ENCODE measurements at regions not wholly inside any gene's neighbourhood (a gene's known extent, or its start where the extent isn't known, plus 50 kb on each side); places are given as distances from the start of the nearest gene placed in this dataset.

- no TSS peak for BruUV-seq (replicated peaks)
- TF ChIP-seq CTCF (IDR thresholded peaks at IDR 0.05; ENCODE audit: unreplicated experiment), result no peak
- H3K27ac Mint-ChIP-seq (ENCODE audit: unreplicated experiment), result peak overlapping the region; percentile 11
Observed at GRCh38 chr4:170672381-170672965, 582.7 kb upstream of the AADAT start.

GRCh38 chr4:170671171-170671570 is 581.4 kb upstream of the AADAT start:
- Mint-ChIP-seq H3K4me1 (ENCODE audit: low read depth, unreplicated experiment) (peaks cover 12% of the 10 kb centered on the region), H3K27ac (ENCODE audit: unreplicated experiment) (no peak overlapping the region), H3K27me3 (ENCODE audit: unreplicated experiment) (no peaks in the 10 kb centered on the region), H3K4me3 (ENCODE audit: low read depth, unreplicated experiment) (no peak overlapping the region), H3K9me3 (ENCODE audit: low read depth, unreplicated experiment) (no peaks in the 10 kb centered on the region), H3K36me3 (ENCODE audit: insufficient read depth, unreplicated experiment) (no peaks in the 10 kb centered on the region)
- BruUV-seq (replicated peaks), result no TSS peak
- no peak for TF ChIP-seq CTCF (IDR thresholded peaks at IDR 0.05; ENCODE audit: unreplicated experiment)
- no peak for DNase-seq
- CTCF ChIA-PET, result no interaction called here
- intact Hi-C loops (cut with micrococcal nuclease; ENCODE audit: unreplicated experiment), result no loop called here

More at GRCh38 chr4:170672381-170672965, 582.7 kb upstream of the AADAT start:
- no peaks in the 10 kb centered on the region for H3K36me3 Mint-ChIP-seq (ENCODE audit: insufficient read depth, unreplicated experiment)
- CTCF ChIA-PET, result no interaction called here
- intact Hi-C loops (cut with micrococcal nuclease; ENCODE audit: unreplicated experiment), result no loop called here
- H3K9me3 Mint-ChIP-seq (ENCODE audit: low read depth, unreplicated experiment), result no peaks in the 10 kb centered on the region
- no peaks in the 10 kb centered on the region for H3K27me3 Mint-ChIP-seq (ENCODE audit: unreplicated experiment)
- no peak overlapping the region for H3K4me3 Mint-ChIP-seq (ENCODE audit: low read depth, unreplicated experiment)
- DNase-seq, result no peak
- peaks cover 12% of the 10 kb centered on the region for H3K4me1 Mint-ChIP-seq (ENCODE audit: low read depth, unreplicated experiment)

- BruUV-seq (replicated peaks), result no TSS peak
- no peaks in the 10 kb centered on the region for H3K36me3 Mint-ChIP-seq (ENCODE audit: insufficient read depth, unreplicated experiment)
- peaks cover 9% of the 10 kb centered on the region for H3K4me1 Mint-ChIP-seq (ENCODE audit: low read depth, unreplicated experiment)
- H3K27me3 Mint-ChIP-seq (ENCODE audit: unreplicated experiment), result no peaks in the 10 kb centered on the region
- intact Hi-C loops (cut with micrococcal nuclease; ENCODE audit: unreplicated experiment), result no loop called here
- no peaks in the 10 kb centered on the region for H3K9me3 Mint-ChIP-seq (ENCODE audit: low read depth, unreplicated experiment)
- TF ChIP-seq CTCF (IDR thresholded peaks at IDR 0.05; ENCODE audit: unreplicated experiment), result no peak
- no peak overlapping the region for H3K27ac Mint-ChIP-seq (ENCODE audit: unreplicated experiment)
- no peak for DNase-seq
- CTCF ChIA-PET, result no interaction called here
- H3K4me3 Mint-ChIP-seq (ENCODE audit: low read depth, unreplicated experiment), result no peak overlapping the region
Observed at GRCh38 chr4:170667814-170668213, 578.1 kb upstream of the AADAT start.

DNA sequence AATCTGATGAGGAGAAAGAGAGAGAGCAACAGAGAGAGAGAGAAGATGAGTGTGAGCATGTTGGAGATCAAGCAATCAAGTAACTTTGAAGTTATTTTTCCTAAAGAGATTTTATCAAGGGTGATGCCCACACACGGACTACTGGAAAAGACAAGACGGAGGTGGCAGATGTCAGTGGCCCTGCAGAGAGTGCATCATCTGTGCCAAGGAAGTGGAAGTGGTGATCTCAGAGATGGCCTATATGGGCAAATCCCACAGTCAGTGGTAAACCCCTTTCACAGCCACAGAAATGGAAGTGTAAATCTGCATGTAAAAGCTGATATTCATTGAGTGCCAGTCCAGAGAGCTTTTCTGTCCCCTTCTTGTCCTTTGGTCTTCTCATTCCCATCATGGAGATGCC is 577.2 kb upstream of the AADAT start:
- no TSS peak for BruUV-seq (replicated peaks)
- intact Hi-C loops (cut with micrococcal nuclease; ENCODE audit: unreplicated experiment), result no loop called here
- H3K27ac Mint-ChIP-seq (ENCODE audit: unreplicated experiment), result no peak overlapping the region
- H3K9me3 Mint-ChIP-seq (ENCODE audit: low read depth, unreplicated experiment), result no peaks in the 10 kb centered on the region
- no peak for TF ChIP-seq CTCF (IDR thresholded peaks at IDR 0.05; ENCODE audit: unreplicated experiment)
- DNase-seq, result no peak
- H3K4me1 Mint-ChIP-seq (ENCODE audit: low read depth, unreplicated experiment), result no peaks in the 10 kb centered on the region
- no peak overlapping the region for H3K4me3 Mint-ChIP-seq (ENCODE audit: low read depth, unreplicated experiment)
- H3K36me3 Mint-ChIP-seq (ENCODE audit: insufficient read depth, unreplicated experiment), result no peaks in the 10 kb centered on the region
- no peaks in the 10 kb centered on the region for H3K27me3 Mint-ChIP-seq (ENCODE audit: unreplicated experiment)
- CTCF ChIA-PET, result interaction anchor here (0.6 kb wide), 1 partner anchor 394 kb away, joined by 5 read pairs; no protein-coding TSS in a partner anchor
